Mesothelial cell of epicardium (in vitro differentiated cells): ENCODE measurements at regions not wholly inside any gene's neighbourhood (a gene's known extent, or its start where the extent isn't known, plus 50 kb on each side); places are given as distances from the start of the nearest gene placed in this dataset.

ENCODE experiments used
- DNase-seq, 2 experiments: peaks; one replicate each; pipeline ENCODE4 v3.0.0; 2021; ENCODE audit warnings: low spot score in 2 of 2; ENCODE audit not compliant: unreplicated experiment in 2 of 2
- H3K27ac Mint-ChIP-seq: 2 replicates; pipeline ENCODE4 v1.8.0; 2021; ENCODE audit warnings: mixed read lengths
- H3K27me3 Mint-ChIP-seq: 2 replicates; pipeline ENCODE4 v1.8.0; 2021; ENCODE audit warnings: low read depth, mixed read lengths
- H3K36me3 Mint-ChIP-seq: 2 replicates; pipeline ENCODE4 v1.8.0; 2021; ENCODE audit warnings: mixed read lengths
- H3K4me1 Mint-ChIP-seq: 2 replicates; pipeline ENCODE4 v1.8.0; 2021; ENCODE audit warnings: mixed read lengths
- H3K4me3 Mint-ChIP-seq: 2 replicates; pipeline ENCODE4 v1.8.0; 2021; ENCODE audit warnings: mild to moderate bottlenecking, moderate library complexity, mixed read lengths
- H3K9me3 Mint-ChIP-seq: 2 replicates; pipeline ENCODE4 v1.8.0; 2021; ENCODE audit warnings: mixed read lengths
- TF ChIP-seq, protein P1 (sequence below): fragments of 200-600 bp; sonication (generic); IDR thresholded peaks from one replicate; pipeline ENCODE4 v1.5.0; 2021; ENCODE audit warnings: antibody characterized with exemption; ENCODE audit not compliant: unreplicated experiment

DNA sequence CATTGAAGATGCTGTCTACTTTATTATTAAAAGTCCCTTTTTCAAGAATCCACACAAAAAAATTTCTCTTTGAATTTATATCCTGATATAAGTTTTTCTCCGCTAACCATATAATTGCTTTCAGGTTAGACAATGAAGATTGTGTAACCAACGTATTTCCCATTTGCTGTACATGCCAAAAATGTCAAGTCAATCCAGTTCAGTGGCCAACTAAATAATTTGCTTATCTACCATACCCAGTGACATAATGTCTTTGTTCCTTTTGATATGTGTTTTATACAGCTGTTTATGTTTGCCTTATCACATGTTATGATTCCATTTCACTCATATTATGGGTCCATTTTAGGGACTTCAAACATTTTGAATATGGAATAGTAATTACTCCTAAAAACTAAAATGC lies 349.9 kb downstream of the EFNA5 start:
- DNase-seq: no peak
- Mint-ChIP-seq H3K36me3 (no peaks in the 10 kb centered on the region), H3K4me3 (no peak overlapping the region), H3K4me1 (peaks cover 6% of the 10 kb centered on the region), H3K27me3 (no peaks in the 10 kb centered on the region), H3K9me3 (no peaks in the 10 kb centered on the region), H3K27ac (no peak overlapping the region)
- TF ChIP-seq, protein P1, sequence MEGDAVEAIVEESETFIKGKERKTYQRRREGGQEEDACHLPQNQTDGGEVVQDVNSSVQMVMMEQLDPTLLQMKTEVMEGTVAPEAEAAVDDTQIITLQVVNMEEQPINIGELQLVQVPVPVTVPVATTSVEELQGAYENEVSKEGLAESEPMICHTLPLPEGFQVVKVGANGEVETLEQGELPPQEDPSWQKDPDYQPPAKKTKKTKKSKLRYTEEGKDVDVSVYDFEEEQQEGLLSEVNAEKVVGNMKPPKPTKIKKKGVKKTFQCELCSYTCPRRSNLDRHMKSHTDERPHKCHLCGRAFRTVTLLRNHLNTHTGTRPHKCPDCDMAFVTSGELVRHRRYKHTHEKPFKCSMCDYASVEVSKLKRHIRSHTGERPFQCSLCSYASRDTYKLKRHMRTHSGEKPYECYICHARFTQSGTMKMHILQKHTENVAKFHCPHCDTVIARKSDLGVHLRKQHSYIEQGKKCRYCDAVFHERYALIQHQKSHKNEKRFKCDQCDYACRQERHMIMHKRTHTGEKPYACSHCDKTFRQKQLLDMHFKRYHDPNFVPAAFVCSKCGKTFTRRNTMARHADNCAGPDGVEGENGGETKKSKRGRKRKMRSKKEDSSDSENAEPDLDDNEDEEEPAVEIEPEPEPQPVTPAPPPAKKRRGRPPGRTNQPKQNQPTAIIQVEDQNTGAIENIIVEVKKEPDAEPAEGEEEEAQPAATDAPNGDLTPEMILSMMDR: no peak

DNA sequence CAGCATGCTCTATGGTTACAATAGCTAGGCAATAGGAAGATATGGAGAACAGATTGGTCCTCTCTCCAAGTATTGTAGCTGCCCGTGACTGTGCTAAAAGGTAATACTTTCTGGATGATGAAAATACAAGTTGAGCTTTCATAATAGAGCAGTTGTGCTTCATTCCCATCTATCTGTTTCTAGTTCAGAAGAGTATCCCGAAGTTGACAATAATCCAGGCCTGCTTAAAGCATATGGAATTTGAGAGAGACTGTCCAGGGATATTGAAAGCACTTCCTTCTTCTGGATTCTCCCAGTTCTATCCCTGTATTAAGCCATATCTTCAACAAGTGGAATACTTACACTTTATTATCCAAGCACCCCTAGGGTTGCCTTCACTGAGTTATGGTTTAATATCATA lies 350.4 kb downstream of the EFNA5 start:
- Mint-ChIP-seq H3K9me3 (no peaks in the 10 kb centered on the region), H3K27me3 (no peaks in the 10 kb centered on the region), H3K4me3 (no peak overlapping the region), H3K36me3 (no peaks in the 10 kb centered on the region), H3K4me1 (peaks cover 6% of the 10 kb centered on the region), H3K27ac (no peak overlapping the region)
- no peak for DNase-seq
- TF ChIP-seq, protein P1: no peak

DNA sequence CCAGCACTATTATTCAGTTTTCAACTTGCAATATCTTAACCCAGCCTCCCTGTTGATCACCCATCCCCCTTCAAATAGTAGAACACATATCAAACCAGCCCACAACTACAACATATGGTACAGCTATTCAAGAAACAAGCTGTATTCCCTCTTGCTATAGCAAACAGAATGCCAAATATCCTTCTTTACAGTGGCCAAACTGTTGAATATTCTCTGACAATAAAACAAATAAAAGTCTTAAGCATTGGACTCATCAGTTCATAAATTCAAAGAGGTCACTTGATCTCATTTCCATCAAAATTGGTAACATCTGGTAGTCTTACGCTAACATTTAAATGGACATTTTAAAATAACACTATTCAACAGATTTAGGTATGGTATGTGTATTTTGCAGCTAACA lies 350.8 kb downstream of the EFNA5 start:
- DNase-seq: no peak
- no peaks in the 10 kb centered on the region for H3K27me3 Mint-ChIP-seq
- no peaks in the 10 kb centered on the region for H3K36me3 Mint-ChIP-seq
- H3K4me3 Mint-ChIP-seq: no peak overlapping the region
- H3K9me3 Mint-ChIP-seq: no peaks in the 10 kb centered on the region
- H3K4me1 Mint-ChIP-seq: peaks cover 6% of the 10 kb centered on the region
- no peak overlapping the region for H3K27ac Mint-ChIP-seq
- TF ChIP-seq, protein P1: no peak

DNA sequence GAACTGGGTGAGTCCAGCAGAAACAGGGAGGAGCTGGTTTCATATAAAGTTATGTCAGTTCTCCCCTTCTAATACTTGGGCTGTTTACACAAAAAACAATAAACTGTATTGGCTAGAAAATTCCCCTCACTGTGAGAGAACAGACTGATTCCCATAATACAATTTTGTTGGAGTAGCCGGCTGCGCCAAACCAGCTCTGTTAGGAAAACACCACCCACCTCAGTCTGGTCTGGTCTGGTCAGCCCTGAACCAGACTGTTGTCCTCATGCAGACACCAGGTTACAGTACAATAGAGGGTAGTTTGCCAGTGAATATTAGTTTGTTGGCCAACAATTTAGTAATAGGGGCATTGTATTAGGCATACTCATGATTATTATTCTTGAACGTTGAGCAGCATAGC lies 356.4 kb downstream of the EFNA5 start:
- Mint-ChIP-seq H3K9me3 (peaks cover 10% of the 10 kb centered on the region), H3K4me1 (no peaks in the 10 kb centered on the region), H3K4me3 (no peak overlapping the region), H3K27me3 (no peaks in the 10 kb centered on the region), H3K36me3 (no peaks in the 10 kb centered on the region), H3K27ac (no peak overlapping the region)
- no peak for DNase-seq
- TF ChIP-seq, protein P1: no peak

DNA sequence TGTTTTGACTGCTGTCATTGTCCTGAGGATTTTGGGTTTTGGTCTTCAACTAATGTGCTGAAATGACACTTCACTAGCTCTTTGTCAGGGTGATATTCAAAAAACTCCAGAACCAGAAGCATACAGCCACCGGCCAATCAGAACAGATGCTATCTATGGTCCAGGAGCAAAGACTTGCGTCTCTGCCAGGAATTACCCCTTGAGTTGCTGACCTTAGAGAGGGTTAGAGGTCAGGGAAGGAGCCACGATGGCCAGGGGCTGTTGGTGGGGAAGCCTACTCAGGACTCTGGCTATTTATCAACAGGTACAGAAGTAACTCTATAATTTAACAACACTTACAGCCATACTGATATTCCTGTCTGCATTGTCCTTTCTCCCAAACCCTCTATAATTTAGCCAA lies 356.8 kb downstream of the EFNA5 start:
- H3K4me1 Mint-ChIP-seq: no peaks in the 10 kb centered on the region
- H3K27ac Mint-ChIP-seq: no peak overlapping the region
- H3K36me3 Mint-ChIP-seq: no peaks in the 10 kb centered on the region
- peaks cover 14% of the 10 kb centered on the region for H3K9me3 Mint-ChIP-seq
- TF ChIP-seq, protein P1: no peak
- no peaks in the 10 kb centered on the region for H3K27me3 Mint-ChIP-seq
- no peak overlapping the region for H3K4me3 Mint-ChIP-seq
- no peak for DNase-seq

DNA sequence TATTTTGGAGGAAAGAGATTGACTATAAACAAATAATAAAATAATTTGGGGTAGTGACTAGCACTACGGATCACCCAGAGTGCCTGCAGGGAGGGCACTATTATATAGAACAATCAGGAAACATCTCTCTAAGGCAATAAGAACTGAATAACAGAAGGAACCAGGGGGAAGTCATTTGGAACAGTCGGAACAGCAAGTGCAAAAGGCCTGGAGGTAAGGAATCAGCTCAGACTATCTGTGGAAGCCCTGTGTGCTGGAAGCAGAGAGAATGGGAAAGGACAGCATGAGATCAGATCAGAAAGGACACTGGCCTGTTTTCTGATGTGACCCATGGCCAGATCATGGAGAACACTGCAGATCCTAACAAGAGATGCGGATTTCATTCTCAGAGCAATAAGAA lies 357.6 kb downstream of the EFNA5 start:
- TF ChIP-seq, protein P1: no peak
- Mint-ChIP-seq H3K4me3 (no peak overlapping the region), H3K9me3 (peaks cover 14% of the 10 kb centered on the region), H3K27ac (no peak overlapping the region), H3K4me1 (no peaks in the 10 kb centered on the region), H3K36me3 (no peaks in the 10 kb centered on the region), H3K27me3 (no peaks in the 10 kb centered on the region)
- no peak for DNase-seq
